Stimulated activated CD8-positive, alpha-beta memory T cell treated with anti-CD3 and anti-CD28 coated beads, Interleukin-7, amount 100 ng/mL, for 48 hours (primary cell): ENCODE measurements at regions not wholly inside any gene's neighbourhood (a gene's known extent, or its start where the extent isn't known, plus 50 kb on each side); places are given as distances from the start of the nearest gene placed in this dataset.

ENCODE experiments used
- DNase-seq, 2 donors: peaks; one replicate each; pipeline ENCODE4 v3.0.0-alpha.2; 2020; ENCODE audit warnings: low read depth in 1 of 2; ENCODE audit errors: extremely low read depth in 1 of 2

DNA sequence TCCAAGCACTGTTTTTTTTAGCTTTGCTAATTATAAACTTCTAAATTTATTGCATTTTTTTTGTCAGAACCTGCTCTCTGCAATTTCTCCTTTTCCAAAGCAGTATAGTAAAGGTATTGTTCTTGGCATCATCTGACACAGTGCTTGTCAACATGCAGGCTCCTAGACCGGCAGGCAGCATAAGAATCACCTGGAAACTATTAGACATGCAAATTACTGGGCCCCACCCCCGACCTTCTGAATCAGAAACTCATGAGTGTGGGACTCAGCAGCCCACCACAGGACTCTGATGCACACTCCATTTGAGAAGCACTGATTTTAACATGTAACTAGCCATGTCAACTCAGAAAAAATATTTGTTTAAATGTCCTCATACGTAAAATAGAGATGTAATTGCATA is 551.1 kb upstream of the CELF4 start:
- DNase-seq, result no peak

DNA sequence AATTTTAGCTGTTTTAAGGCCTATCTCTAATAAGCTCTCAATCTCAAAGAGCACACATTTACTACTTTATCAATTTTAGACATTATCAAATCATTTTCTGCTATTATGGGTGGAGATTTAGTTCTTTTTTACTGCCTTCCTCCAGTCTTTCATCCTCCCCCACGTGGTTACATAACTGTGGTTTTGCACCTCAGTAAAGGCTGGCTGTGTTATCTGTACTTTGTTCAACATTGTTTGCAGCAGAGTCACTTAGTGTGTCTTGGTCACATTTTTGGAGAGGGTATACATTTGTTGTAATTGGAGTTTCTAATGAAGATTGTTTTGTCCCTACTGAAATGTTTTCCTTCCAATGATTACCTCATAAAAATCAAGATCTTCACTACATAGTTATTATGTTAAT is 549.6 kb upstream of the CELF4 start:
- no peak for DNase-seq

DNA sequence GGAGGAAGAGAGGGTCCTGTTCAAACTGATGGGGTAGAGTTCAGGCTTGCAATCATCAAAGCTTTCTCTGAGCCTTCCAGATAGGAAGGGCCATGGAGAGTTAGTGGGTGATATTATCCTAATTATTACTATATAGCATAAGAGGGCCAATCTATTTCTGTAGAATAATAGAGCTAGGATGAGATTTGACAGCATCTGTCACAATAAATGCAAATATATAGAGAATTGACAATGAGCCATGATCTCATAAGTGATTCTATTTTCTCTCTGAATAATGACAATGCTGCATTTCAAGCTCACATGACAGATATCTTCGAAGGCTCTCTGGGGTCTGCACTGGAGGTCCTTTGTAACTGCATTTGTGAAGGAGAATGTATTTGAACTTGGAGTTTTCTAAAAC is 521.9 kb upstream of the CELF4 start:
- DNase-seq, result no peak

DNA sequence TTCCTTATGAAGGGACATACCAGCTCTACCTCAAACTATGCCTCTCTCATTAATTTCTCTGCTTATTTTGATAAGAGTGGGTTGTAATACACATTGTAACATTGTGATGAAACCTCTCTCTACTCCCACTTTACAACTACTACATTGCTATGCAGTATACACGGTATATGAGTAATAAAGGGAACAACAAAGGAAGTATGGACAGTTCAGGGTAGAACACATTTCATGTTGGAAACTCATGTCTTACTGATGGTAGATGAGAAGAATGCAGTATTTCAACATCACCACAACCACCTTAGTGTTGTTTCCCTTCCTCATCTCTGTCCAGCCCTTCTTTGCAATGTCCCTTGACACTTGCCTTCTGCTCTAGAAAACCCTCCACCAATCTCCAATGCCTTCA is 515.9 kb upstream of the CELF4 start:
- no peak for DNase-seq

DNA sequence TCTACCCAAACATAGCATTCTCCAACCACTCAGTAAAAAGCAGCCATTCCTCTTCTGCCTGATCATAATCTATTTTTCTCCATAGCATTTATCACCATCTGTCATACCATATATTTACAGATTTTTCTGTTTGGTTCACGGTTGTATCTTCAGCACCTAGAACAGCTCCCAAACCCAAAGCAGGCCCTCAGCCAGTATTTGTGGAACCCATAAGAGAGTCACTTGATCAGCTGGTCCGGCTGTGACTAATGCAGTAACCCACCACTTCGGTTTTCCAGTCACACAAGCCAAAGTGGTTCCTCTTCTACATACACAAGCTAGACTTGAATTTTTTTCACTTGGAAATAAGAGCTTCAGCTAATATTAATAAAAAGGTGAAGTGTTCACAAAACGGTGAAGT is 511.6 kb upstream of the CELF4 start:
- no peak for DNase-seq

DNA sequence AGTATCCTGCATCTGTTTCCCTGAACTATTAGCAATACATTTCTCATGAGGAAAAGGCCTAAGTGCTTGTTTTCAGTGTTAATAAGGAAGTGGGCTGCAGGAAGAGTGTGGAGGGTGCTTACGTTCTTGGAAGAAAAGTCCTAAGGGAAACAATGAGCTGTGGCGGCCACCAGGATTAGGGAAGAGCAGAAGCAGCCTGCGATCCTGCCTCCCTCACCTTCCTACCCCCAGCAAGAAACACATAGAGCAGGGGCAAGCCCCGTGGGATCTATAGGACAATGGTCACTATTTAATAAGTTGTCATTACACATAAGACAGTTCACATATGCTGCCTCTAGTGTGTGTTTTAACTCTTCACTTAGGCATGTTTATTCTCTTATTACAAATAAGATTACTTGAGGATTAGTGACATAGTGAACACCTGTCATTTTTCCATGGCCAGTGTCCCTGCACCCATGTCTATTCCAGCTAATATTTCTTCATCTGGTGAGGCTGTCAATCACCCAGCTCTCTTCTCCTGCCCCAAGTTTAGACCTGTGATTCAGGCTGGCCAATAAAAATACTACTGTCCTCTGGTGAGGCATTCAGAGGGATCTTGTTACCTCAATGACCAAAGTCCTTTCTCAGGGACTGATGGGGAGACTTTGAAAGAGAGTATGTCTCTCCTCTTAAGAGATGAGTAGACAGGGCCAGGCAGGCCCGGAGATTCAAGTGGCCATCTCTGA is 510.9 kb upstream of the CELF4 start:
- DNase-seq, result no peak

DNA sequence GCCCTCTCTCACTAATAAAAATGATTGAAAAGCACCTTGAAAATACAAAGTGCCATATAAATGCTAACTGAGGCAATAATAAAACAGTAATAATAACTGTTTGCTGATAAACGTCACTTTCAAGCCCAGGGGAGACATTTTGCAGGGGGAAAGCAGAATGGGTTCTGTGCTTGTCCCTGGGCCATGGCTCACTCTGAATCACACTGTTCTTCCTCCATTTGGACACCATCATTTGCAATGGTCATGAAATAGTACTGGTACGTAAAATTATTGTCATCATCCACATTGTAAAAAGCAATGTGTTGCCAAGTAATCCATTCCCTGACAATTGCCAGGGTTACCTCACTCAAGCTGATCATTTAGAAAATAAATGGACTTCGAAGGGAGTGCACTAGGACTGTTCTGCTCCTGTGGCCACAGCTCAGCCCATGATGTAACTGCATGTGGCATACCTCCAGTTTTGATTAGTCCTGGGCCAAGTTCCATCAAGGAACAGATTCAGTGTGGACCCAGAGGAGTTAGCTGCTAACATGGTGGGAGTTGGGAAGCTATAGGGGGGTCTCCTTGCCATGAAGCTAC is 508.8 kb upstream of the CELF4 start:
- DNase-seq, result no peak

DNA sequence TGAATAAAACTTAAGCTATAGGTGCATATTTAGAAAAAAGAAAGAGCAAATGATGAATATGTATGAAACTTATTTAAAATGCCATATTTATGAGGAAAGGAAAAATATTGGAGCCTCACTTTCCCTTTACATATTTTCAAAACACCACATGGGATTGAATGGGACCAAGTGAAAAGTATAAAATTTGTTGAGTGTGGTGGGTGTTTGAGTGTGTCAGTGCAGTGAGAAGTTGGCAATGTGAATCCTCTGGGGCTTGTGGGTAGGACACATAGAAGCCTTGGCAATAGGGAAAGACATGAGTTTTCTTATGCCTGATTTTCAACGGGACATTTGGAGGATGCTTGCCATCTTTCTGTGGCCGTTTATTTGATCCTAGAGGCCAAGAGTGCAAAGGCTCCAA is 502.2 kb upstream of the CELF4 start:
- DNase-seq, result no peak

DNA sequence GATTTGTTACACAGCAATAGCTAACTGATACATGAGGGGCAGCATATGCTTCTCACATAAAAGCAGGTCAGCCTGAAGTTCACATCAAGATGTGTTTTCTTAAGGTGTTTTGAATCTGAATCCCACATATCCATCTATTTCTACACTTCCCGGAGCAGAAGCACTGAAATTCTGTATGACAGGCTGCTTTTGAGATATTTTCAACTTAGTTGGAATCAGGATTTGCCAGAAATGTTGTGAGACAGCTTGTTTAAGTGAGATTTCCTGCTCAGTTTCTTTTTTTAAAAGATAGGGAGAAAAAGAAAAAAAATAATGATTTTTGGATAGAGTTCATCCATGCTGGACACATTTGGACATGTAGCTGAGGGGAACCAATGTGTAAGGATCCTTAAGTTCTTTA is 501.5 kb upstream of the CELF4 start:
- no peak for DNase-seq

DNA sequence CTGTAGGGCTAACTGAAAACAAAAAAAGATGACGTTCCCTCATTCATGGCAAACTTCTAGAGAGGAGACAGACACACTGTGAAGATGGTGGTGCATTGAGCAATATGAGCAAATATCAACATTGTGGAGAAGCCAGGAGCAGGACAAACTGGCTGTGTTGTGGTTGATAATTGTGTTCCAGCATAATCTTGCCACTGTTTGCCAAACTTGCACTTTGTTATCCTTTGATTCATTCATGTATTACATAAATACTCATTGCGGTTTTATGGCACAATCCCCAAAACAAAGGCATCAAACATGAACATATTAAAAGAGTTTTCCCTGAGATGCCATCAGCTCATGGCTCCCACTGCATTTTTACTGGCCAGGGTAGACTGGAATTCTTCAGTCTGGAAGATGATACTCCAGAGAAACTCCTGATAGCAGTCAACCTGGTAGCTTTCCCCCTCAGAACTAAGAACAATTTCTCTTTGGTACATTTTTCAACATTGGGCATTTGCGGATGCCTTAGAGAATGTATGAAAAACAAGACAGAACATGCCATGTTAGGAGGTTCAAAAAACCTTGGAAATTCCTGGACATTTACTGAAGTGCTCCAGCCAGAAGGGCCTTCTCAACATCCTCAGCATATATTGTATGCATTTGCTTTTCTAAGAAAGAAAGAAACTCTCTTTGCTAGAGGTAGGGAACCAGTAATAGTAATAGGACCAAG is 487.4 kb upstream of the CELF4 start:
- DNase-seq, result no peak

DNA sequence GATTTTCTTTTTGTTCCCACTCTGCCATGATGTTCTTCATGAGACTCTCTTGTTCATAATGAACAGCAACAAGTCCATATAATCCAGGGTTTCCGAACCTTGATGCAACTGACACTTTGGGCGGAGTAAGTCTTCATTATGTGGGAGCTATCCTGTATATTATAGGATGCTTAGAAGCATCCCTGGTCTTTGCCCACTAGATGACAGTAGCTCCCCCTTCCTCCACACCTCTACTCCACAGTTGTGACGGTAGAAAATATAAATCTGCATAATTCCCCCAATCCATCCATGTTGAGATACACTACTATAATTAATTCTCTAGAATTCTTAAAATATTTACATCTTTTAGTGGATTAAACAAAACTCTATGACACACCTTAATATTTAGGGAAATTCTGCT is 482.2 kb upstream of the CELF4 start:
- no peak for DNase-seq

DNA sequence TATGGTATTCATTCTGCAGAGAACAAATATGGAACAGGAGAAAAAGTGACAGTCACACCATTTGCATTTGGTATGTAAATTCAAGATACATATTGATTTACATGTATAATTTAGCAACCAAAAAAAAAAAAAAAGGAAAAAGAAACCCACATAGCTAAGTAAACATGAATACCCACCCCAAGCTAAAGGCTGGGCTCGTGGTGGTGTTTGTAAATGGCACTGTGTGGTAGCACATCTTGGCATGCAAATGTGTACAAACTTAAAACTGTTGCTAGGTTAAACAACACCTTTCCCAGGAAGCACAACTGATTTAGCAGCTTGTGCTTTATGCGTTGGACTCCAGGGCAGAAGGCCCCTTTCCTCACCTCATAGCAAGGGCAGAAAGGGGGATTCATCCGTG is 481.1 kb upstream of the CELF4 start:
- DNase-seq, result no peak

DNA sequence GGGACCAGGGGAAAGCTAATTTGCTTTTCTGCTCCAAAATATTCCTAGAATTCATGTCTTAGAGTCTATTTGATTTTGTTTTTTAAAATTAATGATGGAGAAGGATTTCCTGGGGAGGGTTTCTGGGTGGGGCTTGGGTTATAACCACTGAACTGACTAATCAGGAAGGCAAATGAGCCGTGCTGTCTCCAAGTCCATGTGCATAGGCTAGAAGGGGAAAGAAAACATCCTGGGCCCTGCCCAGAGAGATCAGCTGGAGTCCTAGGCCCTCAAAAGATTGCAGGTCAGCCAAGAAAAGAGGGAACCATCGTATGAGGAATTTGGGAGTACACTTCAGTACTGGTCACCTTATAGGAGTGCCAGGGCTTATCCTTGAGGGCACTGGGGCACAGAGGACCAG is 480.2 kb upstream of the CELF4 start:
- no peak for DNase-seq

DNA sequence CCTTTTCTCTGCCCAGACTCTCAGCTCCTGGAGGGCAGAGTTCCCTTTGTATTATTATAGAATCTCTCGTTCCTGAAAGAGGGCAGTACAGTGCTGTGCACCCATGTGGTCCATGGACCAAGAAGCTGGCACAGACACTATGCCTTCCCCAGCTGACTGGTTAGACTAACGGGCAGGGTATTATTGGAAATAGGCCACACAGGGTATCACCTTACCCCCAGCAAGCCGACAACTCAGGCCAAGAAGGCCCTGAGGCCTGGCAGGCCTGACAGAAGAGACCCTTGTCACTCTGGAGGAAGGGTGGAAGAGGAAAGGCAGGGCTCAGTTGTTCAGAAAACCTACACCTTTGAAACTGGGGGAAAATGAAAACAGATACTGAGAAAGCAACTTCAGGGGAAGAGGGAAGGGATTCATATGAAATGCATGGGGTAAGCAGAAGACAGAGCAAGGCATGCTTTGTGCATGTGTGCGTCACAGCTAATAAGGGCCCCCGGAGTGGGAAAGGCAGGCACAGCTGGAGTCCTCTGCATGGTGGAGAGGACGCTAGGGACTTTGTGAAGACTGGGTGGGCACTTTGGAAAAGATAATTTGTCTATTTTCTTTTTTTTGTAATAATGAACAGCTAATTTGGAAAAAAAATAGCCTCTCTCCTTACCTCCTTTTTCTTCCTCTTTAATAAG is 476.8 kb upstream of the CELF4 start:
- no peak for DNase-seq

DNA sequence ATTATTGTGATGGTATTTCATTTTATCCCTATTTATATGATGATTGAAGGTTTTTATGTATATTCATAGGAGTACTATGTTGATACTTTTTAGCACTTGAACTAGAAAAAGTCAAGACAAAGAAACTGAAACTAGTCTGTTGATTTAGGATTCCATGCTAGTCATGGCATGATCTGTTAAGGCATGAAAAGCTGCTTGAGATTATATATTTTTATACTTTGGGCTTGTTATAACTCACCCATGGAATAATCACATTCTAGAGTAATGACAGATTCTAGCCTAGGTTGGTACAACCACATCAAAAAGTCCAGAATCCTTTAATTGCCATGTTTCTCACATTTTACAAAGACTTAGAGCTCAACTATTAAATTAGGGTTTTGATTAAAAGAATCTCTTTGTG is 472.6 kb upstream of the CELF4 start:
- no peak for DNase-seq

DNA sequence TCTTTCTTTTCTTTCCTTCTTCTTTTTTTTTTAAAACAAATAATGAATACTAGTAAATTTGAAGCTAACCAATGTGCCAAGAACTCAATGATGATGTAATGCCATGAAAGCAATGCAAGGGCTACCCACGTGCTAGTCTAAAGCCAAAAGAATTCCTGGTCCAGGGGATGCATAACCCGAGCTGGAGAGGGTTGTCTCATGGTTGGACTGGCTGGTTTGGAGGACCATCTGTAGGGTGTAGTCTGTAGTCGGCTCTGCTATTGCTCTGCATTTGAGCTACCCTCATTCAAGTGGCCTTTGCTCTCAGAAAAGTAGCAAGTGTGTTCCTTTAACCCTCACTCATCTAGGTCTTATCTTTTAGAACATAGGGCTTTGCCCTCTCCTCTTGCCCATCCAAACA is 469.6 kb upstream of the CELF4 start:
- no peak for DNase-seq

DNA sequence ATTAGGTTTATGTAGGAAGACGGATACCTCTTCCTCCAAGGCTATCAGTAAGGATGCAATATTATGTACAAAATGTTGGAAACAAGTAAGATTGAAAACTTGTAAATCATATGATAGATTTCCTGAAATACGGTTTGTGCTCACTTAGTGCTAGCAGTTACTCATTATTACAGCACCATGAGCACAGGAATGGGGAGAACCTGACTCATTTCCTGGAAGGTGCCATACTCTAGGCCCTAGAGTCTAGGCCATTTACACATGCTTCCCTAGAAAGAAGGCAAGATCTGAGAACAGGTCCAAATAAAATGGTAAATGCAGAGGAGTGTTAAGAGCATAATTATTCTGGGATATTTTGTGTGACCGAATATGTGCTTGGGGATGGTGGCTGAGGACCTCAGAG is 467.7 kb upstream of the CELF4 start:
- no peak for DNase-seq

DNA sequence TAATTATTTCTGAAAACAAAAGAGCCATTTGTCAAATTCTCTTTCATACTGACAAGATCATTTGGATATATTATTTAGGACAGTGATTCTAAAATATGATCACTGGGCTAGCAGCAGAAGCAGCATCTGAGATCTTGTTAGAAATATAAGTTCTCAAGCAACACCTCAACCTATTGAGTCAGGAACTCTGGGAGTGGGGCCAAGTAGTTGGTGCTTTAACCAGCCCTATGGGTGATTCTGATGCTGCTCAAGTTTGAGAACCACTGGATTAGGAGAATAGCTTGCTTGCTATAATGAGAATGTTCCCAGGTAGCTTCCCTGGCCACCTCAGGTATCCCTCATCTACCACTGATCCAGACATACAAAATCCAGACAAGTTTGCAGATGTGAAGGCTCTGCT is 466.9 kb upstream of the CELF4 start:
- no peak for DNase-seq

DNA sequence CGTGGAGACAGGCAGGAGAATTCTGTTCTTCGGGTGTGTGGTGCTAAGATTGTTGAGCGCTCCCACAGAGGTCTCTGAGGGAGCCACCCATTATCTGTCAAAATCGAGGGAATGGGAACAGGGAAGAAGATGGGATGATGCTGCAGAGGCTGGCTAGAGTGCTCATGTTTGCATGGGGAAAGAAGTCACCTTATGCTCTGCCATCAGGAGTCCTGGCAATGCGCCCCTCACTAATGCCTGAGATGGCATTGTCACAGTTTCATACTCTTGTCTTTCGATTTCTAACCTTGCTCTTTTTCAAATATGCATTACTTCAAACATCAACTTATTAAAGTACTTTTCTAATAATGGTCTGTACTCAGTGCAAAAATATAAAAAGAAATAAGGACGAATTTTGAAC is 463.3 kb upstream of the CELF4 start:
- DNase-seq, result no peak

DNA sequence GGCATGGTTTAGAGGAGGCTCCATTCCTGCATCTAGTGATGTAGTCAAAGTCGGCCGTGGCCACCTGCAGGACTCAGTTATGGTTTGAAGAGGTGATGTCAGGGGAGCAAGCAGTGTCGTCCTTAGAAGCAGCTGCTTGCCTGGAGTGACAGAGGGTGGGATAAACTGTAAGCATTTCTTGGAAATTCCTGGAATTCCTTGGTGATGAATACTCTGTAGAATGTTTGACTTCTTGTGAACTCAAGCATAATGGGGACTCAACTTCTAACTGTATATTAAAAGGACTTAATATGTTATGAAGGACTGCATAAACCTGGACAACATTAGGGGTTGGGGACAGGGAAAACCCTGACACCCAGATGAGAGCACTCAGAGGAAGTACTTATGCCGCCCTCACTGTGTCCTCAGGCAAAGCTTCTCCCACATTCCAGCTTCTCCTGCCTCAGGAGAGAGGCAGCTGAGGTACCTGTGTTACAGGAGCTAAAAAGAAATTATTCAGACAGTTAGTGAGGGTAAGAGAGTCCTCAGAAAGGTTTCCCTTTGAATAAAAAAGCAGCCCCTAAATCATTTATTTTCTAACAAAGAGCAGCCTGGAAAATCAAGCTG is 459.9 kb upstream of the CELF4 start:
- DNase-seq, result no peak

DNA sequence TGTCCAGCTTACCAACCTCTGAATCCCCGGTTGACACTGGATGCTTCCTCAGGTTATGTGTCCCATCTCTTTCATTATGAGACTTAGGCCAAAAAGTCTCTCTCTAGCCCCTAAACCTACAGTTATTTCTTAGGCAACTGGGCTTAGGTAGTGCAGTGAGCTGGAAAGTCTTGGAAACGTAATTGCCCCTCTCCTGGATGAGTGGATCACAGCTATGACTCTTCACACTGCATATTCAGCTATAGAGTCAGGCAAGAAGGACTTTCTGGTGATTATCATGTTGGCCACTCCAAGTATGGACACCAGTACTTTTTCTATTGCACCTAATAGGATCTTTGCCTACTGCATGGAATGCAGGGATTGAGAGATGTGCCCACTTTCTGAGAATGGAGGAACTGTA is 458.3 kb upstream of the CELF4 start:
- DNase-seq, result no peak

DNA sequence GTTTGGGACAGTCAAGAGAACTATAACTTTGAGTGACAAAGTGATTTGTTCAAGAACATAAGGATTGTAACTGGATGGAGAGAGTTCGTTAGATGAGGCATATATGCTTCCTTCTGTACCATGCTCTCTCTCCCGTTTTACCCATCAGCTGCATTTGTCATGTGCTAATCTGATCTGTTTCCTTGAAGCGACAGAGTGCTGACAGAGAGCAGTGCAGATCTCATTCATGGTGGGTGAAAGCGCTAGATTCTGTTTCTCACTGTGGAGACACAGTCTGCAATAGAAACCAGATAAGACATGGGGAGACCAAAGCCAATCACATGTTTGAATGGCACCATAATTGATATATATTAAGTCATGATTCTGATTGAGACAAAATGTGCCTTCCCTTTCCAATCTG is 456.6 kb upstream of the CELF4 start:
- DNase-seq, result no peak
